ENCODE measurements at regions not wholly inside any gene's neighbourhood (a gene's known extent, or its start where the extent isn't known, plus 50 kb on each side); places are given as distances from the start of the nearest gene placed in this dataset.

GRCh38 chr9:134214386-134214765 lies 50.0 kb upstream of the RNU6ATAC start:
- H3K27ac ChIP-seq, result peak overlapping the region in 1 of 2 donors; percentile 13
- intact Hi-C loops (cut with DNase I; ENCODE audit: low total_unique reads), result no loop called here
- H3K27me3 ChIP-seq, result no peaks in the 10 kb centered on the region
- no peak for DNase-seq
- H3K9me3 ChIP-seq, result no peaks in the 10 kb centered on the region
- TF ChIP-seq POLR2A (IDR thresholded peaks at IDR 0.05), result no peak
- no peak for TF ChIP-seq CTCF (IDR thresholded peaks at IDR 0.05)
- H3K4me3 ChIP-seq, result no peak overlapping the region
- no peaks in the 10 kb centered on the region for H3K36me3 ChIP-seq (ENCODE audit: low read depth, missing control alignments)
- WGBS, 2 donors, result 93% methylated on average over 6 of the region's 6 CpGs; no CpG with 5 or more reads in 1 of the 2 donors
- H3K4me1 ChIP-seq, result peaks cover 28% of the 10 kb centered on the region

- Histone ChIP-seq H3K4me3 (no peak overlapping the region), H3K27ac (peak overlapping the region in 1 of 2 donors; percentile 13), H3K36me3 (ENCODE audit: low read depth, missing control alignments) (no peaks in the 10 kb centered on the region), H3K4me1 (peaks cover 28% of the 10 kb centered on the region), H3K27me3 (no peaks in the 10 kb centered on the region), H3K9me3 (no peaks in the 10 kb centered on the region)
- TF ChIP-seq POLR2A (IDR thresholded peaks at IDR 0.05) (no peak), CTCF (IDR thresholded peaks at IDR 0.05) (no peak)
- DNase-seq, result peak; percentile 56
- 40 to 67% methylated on average over 12 to 22 of the region's 22 CpGs for WGBS, 2 donors
- intact Hi-C loops (cut with DNase I; ENCODE audit: low total_unique reads), result no loop called here
Measured at GRCh38 chr9:134214766-134215419, 50.5 kb upstream of the RNU6ATAC start.

GRCh38 chr9:134215420-134215698 lies 51.0 kb upstream of the RNU6ATAC start:
- Histone ChIP-seq H3K4me1 (peaks cover 28% of the 10 kb centered on the region), H3K36me3 (ENCODE audit: low read depth, missing control alignments) (no peaks in the 10 kb centered on the region), H3K4me3 (no peak overlapping the region), H3K27ac (peak overlapping the region in 1 of 2 donors; percentile 13), H3K27me3 (no peaks in the 10 kb centered on the region), H3K9me3 (no peaks in the 10 kb centered on the region)
- WGBS, 2 donors, result 40 to 63% methylated on average over 1 to 7 of the region's 7 CpGs
- DNase-seq, result no peak
- intact Hi-C loops (cut with DNase I; ENCODE audit: low total_unique reads), result no loop called here
- TF ChIP-seq CTCF (IDR thresholded peaks at IDR 0.05) (no peak), POLR2A (IDR thresholded peaks at IDR 0.05) (no peak)

- intact Hi-C loops (cut with DNase I; ENCODE audit: low total_unique reads), result no loop called here
- 84% methylated on average over 17 to 32 of the region's 32 CpGs for WGBS, 2 donors
- DNase-seq, result no peak
- TF ChIP-seq POLR2A (IDR thresholded peaks at IDR 0.05) (no peak), CTCF (IDR thresholded peaks at IDR 0.05) (no peak)
- Histone ChIP-seq H3K27ac (no peak overlapping the region), H3K27me3 (no peaks in the 10 kb centered on the region), H3K4me3 (no peak overlapping the region), H3K9me3 (no peaks in the 10 kb centered on the region), H3K4me1 (peaks cover 28% of the 10 kb centered on the region), H3K36me3 (ENCODE audit: low read depth, missing control alignments) (no peaks in the 10 kb centered on the region)
Measured at GRCh38 chr9:134215699-134216448, 51.5 kb upstream of the RNU6ATAC start.

Data from testis (tissue), 2 donors.